GM23338 (cell line): ENCODE measurements at regions not wholly inside any gene's neighbourhood (a gene's known extent, or its start where the extent isn't known, plus 50 kb on each side); places are given as distances from the start of the nearest gene placed in this dataset.

ENCODE experiments used
- CTCF ChIP-seq, 2 experiments: fragments of 200-600 bp in 1 of 2; sonication (generic) in 1 of 2; conservative IDR thresholded peaks; 2 replicates each; pipeline versions ENCODE4 v1.5.1 to v1.6.1; 2016 to 2017; ENCODE audit warnings: antibody characterized with exemption in 2 of 2, low read depth in 2 of 2, mild to moderate bottlenecking in 2 of 2, moderate library complexity in 1 of 2
- POLR2AphosphoS5 ChIP-seq: IDR thresholded peaks from 2 replicates; pipeline ENCODE4 v1.6.1; 2016; ENCODE audit warnings: antibody characterized with exemption, low read depth

GRCh38 chr21:38075833-38076587, 159.8 kb upstream of the KCNJ6 start:
- TF ChIP-seq CTCF (conservative IDR thresholded peaks at IDR 0.05; ENCODE audit: low read depth in 2 of 2): no peak
- TF ChIP-seq POLR2AphosphoS5: no peak
